Bronchial epithelial cell (primary cell): ENCODE measurements at regions not wholly inside any gene's neighbourhood (a gene's known extent, or its start where the extent isn't known, plus 50 kb on each side); places are given as distances from the start of the nearest gene placed in this dataset.

ENCODE experiments used
- DNase-seq: peaks from one replicate; pipeline ENCODE4 v3.0.0-alpha.2; 2010; ENCODE audit warnings: low read depth
- FAIRE-seq: peaks from 2 replicates; lab custom pipeline; 2011; peaks lifted over from hg19 to GRCh38; lab: Jason Lieb, UNC
- H3K27me3 ChIP-seq: 2 replicates; pipeline ENCODE4 v1.5.1; 2011; ENCODE audit warnings: low read length; ENCODE audit not compliant: control insufficient read depth, insufficient read depth
- H3K36me3 ChIP-seq: 2 replicates; pipeline ENCODE4 v1.5.1; 2011; ENCODE audit warnings: low read length; ENCODE audit not compliant: control insufficient read depth, insufficient read depth
- H3K4me3 ChIP-seq: 2 replicates; pipeline ENCODE4 v1.5.1; 2011; ENCODE audit warnings: mild to moderate bottlenecking, low read depth, low read length, control low read depth
- CTCF ChIP-seq: IDR thresholded peaks from 2 replicates; pipeline ENCODE4 v1.5.1; 2011; ENCODE audit warnings: mild to moderate bottlenecking, moderate library complexity, low read length, control low read depth, inconsistent platforms; ENCODE audit not compliant: insufficient read depth, severe bottlenecking

- no peak for DNase-seq
- TF ChIP-seq CTCF: no peak
- no peak overlapping the region for H3K4me3 ChIP-seq
These were observed 239.1 kb downstream of the C1D start for GRCh38 chr2:67823726-67824125.

DNA sequence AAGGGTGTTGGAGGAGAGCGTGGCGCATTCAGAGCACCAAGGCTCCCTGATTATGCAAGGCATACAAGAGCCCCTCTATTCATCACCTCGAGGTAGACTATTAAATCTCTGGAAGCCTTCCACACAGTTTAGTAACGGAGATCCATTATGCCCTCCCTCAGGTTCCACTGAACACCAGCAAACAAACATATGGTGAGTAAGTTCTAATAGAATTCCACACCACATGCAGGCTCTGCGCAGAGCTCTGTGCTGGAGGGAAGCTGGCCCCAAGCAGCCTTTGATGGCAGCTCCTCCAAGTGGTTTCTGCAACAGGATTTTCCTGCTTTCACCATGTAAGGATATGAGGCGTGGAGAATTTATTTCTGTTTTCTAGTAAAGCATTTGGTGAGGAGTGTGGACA lies 238.6 kb downstream of the C1D start:
- FAIRE-seq (no peak), DNase-seq (no peak)
- no peak for TF ChIP-seq CTCF
- Histone ChIP-seq H3K4me3 (no peak overlapping the region), H3K36me3 (no peaks in the 10 kb centered on the region), H3K27me3 (no peaks in the 10 kb centered on the region)

More at GRCh38 chr2:67823726-67824125, 239.1 kb downstream of the C1D start:
- H3K27me3 ChIP-seq: no peaks in the 10 kb centered on the region
- H3K36me3 ChIP-seq: no peaks in the 10 kb centered on the region
- FAIRE-seq: no peak

DNA sequence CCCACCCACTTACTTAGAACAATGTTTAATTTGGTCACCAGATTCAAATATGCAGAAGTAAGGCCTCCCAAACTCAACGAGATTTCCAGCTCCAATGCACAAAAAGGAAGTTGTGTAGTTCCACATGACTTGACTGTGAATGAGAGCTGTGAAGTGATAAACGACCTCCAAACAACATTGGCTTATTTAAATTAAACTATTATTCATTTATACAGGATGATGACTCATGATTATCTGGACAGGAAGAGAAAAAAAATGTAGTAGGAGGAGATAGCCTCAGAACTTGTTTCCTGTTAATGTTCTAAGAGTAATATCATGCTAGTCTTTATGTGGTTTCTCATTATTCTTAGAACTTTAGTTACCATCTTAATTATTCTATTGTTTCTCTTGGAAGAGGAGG lies 237.3 kb downstream of the C1D start:
- FAIRE-seq (no peak), DNase-seq (peak; percentile 80)
- Histone ChIP-seq H3K27me3 (no peaks in the 10 kb centered on the region), H3K4me3 (no peak overlapping the region), H3K36me3 (no peaks in the 10 kb centered on the region)
- TF ChIP-seq CTCF: no peak

GRCh38 chr2:67828066-67828465 lies 234.7 kb downstream of the C1D start:
- no peak for TF ChIP-seq CTCF
- no peak overlapping the region for H3K4me3 ChIP-seq
- H3K27me3 ChIP-seq: no peaks in the 10 kb centered on the region
- DNase-seq (peak; percentile 67), FAIRE-seq (no peak)
- no peaks in the 10 kb centered on the region for H3K36me3 ChIP-seq

- Histone ChIP-seq H3K27me3 (no peaks in the 10 kb centered on the region), H3K4me3 (no peak overlapping the region), H3K36me3 (no peaks in the 10 kb centered on the region)
- no peak for TF ChIP-seq CTCF
- FAIRE-seq: no peak
- DNase-seq: no peak
These were observed 233.3 kb downstream of the C1D start for GRCh38 chr2:67829470-67829869.

DNA sequence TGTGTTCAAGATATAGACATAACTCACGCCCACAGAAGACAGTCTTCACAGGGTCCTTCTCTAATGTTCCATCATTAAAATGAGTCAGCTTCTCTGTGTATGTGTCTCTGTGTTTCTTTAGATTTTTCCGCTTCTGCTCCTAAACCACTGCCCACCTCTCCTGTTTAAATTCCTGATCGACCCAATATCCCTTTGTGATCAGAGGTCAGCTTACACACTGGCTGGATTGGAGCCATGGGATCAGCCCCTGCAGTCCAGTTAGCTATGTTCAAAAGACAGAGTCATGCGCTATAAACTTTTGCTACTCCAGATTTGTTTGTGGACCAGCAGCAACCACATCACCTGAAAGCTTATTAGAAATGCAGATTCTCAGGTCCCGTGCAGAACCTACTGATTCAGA lies 229.2 kb downstream of the C1D start:
- H3K36me3 ChIP-seq: no peaks in the 10 kb centered on the region
- no peak for FAIRE-seq
- no peaks in the 10 kb centered on the region for H3K27me3 ChIP-seq
- DNase-seq: no peak
- no peak for TF ChIP-seq CTCF
- H3K4me3 ChIP-seq: no peak overlapping the region
